ENCODE measurements at regions not wholly inside any gene's neighbourhood (a gene's known extent, or its start where the extent isn't known, plus 50 kb on each side); places are given as distances from the start of the nearest gene placed in this dataset.

DNA sequence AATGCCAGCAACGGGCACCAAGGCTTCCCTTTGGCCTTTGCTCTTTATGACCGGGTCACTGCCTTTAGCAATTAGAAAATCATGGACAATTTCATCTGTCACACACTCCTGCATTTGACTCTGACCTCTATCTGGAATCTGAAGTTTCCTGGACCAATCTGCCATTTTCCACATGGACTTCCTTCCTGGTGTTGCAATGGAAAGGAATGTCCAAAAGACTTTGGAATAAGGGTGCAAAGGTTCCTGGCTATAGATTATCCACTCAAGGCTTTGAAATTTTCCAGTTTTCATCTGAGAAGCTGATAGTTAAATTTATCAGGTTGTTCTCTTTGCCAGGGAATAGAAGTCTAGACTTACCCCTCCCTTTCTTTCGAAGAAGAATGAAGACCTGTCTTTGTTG, 523.1 kb upstream of the ZNF462 start:
- no peak for DNase-seq

DNA sequence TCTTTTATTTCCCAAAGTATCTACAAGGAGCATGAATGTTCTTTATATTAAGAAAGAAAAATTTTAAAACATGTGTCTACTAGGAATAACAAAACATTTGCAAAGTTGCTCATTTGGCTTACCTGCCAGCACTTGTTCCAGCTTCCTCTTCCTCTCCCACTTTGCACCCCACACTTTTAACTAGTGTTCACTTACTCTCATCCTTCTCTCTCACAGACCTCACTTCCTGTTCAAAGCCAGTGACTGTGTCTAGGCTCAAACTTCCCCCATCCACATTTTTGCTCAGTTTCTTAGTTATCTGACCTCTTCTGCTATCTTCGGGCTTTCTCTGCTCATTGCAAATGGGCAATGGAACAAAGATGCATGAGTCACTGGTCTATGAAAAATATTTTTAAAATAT, 512.2 kb upstream of the ZNF462 start:
- DNase-seq: no peak

DNA sequence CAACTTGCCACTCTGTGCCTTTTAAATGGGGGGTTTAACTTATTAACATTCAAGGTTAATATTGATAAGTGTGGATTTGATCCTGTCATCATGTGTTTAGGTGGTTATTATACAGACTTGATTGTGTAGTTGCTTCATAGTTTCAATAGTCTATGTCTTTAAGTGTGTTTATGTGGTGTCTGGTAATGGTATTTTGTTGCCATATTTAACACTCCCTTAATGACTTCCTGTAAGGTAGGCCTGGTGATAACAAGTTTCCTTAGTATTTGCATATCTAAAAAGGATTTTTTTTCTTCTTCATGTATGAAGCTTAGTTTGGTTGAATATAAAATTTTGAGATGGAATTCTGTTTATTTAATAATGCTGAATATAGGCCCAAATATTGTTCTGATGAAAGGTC, 506.0 kb upstream of the ZNF462 start:
- DNase-seq: no peak

DNA sequence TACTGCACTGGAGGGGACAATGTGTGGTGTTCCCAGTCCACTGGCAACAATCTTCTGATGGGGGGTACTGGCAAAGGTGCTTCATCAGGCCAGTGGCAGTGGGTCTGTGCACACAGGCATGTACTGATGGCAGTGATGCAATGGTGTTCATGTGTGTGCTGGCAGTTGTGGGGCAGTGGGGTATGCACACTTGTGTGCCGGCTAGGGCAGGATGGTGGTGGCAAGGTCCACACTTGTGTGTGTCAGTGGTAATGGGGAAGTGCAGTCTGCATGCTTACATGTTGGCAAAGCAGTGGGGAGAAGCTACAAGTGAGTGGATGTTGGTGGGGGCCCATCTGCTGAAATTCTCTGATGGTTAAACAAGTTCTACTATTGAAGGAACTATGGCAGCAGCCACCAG, 504.6 kb upstream of the ZNF462 start:
- DNase-seq: no peak

DNA sequence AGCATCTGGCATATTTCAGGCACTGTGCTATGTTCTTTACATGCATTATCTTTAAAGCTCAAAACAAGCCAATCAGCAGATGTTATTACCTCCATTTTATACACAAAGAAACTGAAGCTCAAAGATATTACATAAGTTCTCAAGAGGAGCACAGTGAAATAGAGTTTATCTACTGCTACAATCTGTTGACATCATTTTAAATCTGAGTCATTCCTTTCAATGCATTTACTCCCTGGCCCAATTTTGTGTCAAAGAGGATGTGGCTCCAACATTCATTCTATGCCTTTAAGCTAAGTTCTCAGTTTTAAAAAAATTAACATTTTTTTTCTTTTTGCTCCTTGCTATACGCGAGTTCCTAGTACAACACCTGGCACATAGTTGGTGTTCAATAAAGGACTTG, 486.3 kb upstream of the ZNF462 start:
- DNase-seq: no peak

DNA sequence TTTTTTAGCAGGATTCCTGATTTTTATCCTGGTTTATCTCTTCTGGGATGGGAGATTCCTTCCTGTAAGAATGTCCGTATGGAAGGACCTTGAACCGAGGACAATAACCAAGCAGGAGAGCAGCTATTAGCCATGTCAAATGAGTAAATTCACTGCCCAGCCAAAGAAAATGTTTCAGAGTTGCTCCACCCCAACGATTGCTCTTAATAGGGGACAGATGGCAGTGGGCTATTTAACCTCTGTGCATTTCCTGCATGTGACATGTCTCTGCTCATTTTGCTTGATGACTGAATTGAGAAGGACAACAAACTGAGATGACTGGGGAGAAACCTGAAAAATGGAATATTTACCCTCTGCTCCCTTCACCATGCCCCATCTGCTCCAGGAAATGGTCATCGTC, 479.9 kb upstream of the ZNF462 start:
- peak; percentile 7 for DNase-seq

DNA sequence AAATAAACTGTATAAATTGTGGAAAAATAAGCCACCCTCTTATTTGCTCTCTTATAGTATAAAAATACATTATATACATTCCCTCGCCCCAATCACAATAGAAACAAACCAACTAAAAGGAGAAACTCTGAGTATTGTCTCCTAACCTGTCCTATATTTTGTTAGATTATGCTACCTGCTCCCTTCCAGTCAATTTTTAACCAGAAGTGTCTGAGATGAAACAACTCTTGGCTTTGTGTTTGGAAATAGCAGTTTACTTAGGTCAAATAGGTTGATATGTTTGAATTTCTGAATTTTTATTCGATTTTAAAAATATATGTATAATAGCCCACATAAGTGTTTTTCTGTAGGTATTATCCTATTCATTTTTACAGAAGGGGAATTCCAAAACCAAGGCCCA, 475.0 kb upstream of the ZNF462 start:
- DNase-seq: no peak

DNA sequence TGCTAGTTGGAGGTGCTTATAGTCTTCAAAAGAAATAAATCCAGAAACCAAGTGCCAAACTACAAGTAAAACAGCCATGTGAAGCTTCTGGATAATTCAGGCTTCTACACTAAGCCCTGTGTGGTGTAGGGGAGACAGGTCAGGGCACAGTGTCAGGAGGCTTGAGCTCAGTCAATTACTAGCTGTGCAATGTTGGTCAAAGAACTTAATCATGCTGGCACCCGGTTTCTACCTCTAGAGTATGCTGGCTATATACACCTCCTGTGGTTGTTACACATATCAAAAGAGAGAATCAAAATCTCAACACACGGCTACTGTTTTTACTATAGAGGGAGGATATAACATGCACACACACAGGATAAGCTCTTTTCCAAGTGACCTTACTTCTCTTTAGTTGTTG, 469.7 kb upstream of the ZNF462 start:
- DNase-seq: no peak

DNA sequence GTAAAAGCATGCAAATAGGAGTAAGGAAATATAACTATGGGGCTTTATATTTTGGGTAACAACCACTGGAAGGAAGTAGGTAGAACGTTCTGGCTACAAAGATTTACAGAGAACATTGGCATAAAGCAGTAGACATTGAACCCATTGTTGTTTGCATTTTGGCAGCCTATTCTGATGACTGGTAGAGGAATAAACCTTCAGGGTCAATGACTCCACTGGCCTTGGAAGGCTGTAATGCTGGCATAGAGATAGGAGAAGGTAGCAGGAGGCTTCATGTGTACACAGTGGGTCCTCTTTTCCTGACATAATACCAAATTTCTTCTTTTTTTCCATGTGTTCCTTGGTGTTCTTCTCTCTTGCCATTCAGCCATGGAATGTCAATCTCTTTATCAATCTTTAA, 462.8 kb upstream of the ZNF462 start:
- no peak for DNase-seq

DNA sequence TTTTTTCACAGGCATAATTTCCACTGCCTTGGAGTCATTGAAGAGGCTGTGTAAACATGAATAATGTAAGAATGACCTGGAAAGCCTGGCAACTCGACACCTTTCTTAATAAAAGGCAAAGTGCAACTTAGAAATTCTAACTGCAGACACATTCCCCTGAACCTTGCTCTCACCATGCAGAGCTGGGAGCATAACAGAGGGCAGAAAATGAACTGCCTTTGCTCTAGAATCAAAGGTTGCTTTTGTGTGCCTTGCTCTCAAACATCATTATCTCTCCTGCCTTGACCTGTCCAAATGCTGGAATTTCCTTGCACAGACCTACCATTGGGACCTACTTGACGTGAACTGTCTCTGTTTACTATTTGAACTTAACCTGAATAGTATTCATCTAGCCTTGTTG, 462.0 kb upstream of the ZNF462 start:
- DNase-seq: no peak

DNA sequence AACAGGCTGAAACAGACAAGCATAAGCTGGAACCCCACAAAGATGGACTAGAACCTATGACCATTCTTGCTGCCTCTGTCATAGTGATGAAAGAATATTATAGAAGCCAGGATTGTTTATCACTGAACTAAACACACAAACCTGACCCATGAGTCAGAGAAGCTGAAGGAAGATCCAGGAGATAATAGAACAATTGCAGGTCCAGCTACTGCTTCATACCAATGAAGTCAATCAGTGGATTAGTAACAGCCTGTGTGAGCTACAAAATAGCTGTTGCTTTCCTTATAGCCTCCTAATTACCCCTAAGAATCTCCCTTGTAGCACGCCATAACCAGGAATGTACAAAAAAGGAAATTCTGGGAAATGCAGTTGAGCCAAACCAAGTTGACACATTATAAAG, 459.9 kb upstream of the ZNF462 start:
- no peak for DNase-seq

DNA sequence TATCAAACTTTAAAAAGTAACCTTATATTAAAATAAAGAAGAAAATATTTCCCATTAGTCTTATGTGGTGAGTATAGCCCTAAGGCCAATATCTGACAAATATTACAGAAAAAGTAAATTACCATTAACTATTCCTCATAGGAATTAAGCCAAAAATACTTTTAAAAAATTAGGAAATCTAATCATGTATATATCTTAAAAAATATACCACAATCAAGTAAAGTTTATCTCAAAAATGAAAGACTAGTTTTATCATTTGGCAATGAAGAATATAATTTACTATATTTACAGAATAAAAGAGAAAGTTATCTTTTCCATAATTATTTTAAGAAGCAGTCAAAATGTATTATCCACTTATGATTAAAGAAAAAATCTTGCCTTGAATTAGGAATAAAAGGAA, 458.8 kb upstream of the ZNF462 start:
- no peak for DNase-seq

DNA sequence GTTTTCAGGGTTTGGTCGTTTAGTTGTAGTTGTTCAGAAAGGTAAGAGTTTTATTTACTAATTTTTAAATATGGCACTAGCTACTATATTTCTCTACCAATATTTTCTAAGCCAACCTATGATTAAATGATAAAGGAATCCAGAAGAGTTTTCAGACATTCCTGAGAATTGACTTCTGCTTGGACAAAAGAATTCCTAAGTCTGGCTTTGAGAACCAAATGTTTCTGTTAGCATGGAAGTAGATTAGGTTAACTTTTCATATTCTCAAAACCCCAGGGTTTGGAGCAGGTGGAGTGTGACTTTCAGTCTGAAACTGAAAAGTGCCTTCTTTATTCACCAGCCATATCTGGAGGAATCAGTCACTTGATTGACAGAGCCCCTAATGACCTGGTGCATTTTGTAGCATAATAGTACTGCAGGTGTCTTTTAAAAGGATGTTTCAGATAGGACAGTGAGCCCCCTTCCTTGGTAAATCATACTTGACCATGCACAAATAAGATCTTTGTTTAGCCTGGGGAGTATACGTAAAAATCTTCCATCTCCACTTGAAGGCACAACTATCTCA, 457.0 kb upstream of the ZNF462 start:
- DNase-seq: no peak

DNA sequence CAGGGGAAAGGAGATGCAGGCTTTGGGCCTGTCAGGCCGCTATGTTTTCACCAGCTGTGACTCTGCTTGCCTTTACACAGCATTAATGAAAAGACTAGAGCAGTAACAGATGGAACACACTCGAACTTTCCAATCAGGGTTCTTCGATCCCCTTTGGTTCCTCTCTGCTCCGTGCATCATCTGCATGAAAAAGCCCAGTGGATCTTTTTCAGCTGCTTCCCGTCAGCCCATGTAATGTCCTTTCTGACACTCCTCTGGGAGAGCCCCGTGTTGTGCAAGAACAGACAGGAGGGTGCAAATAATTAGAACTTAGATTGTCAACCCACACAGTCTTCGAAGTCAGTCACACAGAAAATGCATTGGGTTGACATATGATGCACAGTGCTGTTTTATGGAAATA, 448.9 kb upstream of the ZNF462 start:
- DNase-seq: peak; percentile 7

DNA sequence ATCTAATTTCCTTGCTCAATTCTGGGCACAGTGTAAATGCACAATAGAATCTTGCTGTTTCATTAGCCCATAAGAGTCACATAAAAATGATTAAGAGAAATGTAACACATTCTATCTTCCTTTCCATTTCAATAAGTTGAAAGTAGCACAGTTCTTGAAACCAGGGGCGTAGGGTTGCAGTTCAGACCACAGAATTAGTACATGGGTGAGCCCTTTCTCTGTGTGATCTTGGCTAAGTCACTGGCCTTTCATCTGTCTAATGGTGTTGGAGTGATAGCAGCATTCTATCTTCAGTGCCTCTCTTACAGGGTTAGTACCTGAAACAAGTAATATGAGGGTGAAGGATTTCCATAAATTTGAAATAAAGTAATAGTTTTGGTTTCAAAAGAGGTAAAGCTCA, 445.3 kb upstream of the ZNF462 start:
- no peak for DNase-seq

DNA sequence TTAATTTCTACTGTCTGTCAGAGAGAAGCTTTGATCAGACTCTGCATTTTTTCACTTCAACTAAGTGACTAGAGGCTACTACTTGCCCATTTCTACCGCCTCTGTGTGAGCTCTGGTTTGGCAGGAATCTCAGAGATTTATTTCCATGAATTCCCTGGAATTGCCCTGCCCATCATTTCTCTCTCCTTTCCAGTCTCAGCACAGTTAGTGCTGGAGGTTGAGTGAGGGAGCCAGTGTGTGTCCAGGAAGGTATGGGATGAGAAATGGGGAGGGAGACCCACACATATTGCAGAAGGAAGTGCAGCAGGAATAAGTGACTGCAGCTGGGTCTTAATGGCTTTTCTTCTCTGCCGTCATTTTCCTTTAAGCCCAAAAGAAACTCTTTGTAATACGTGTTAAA, 443.1 kb upstream of the ZNF462 start:
- DNase-seq: no peak

DNA sequence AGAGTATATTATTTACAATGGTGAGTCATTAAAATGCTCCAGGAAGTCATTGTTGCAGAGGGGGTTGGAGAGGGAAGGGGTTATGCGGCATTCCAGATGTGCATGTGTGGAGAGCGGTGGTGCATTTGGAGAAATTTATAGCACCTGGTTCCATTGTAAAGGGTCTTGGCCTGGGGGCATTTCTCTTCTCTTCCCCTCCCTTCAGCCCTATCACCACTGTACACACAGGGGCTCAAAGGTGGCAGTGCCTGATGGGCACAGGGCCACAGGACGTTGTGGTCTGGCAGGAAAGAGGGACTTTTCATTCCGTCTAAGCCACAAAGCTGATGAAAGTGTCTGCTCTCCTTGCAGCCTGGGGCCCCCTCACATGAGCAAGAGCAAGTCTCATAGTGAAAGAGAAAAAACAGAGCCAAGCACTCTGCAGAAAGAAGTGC, 442.4 kb upstream of the ZNF462 start:
- DNase-seq: no peak

DNA sequence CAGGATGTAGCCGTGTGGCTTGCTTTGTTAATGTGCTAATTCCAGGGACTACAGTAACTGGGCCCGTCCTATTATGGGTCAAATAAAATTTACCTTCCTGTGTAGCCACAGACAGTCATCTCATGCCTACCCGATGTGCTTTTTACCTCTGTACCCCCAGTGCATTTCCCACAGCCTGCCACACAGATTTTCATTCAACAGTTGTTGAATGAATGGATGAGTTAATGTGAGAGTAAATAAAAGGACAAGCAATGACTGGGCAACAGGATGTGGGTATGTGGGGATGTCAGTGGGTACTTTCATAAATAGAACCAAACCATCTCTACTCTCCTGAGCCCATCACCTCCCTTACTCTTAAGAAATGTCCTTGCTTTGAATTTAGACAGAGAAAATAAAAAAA, 441.2 kb upstream of the ZNF462 start:
- DNase-seq: no peak

DNA sequence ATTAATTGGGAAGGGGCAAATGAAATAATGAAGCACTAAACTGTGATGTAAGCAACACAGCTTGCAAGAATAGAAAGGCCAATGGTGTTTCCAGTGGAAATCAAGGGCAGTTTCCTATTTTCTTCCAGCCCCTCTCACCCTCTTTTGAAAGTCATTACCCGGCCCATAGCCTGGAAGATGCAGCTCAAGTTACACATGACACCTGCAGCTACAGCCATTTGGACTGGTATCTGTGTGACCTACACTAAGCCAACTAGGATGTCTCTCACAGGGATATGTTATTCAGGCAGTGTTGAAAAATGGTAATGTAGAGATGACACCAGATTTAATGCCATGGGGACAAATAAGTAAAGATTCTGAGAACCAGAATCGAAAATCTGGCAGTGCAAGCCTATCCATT, 439.4 kb upstream of the ZNF462 start:
- no peak for DNase-seq

DNA sequence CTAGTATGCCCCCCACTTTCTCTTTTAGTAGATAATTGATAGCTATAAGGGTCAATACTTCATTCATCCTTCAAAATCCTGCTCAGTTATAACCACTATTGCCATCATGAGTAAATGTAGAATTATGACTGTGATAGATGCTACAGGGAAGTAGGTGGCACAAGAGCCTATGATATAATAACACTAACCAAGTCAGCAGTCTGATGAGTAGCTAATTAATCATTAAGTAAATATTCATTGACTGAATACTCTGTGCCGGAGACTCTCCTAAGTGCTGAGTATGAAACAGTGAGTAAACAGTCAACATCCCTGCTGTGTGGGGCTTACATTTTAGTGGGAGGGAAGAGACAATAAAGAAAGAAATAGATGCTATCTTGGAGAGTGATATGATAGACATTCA, 430.3 kb upstream of the ZNF462 start:
- DNase-seq: no peak

DNA sequence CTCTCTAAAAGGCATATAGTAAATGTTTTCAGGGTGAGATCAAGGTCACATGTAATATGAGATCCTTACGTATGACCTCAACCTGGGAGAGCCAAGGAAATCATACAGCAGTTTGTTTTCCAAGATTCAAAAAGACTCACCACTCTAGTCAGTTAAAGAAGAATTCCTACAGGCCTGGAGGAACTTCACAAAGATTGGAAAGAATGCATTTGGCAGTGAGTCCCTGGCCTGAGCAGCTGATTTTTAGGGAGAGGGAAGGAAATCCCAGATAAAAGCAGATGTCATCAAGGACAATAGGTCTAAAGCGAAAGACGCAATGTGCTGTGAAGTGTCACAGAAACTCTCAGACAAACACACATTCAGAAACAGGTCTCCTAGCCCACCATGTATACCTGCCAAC, 424.0 kb upstream of the ZNF462 start:
- DNase-seq: no peak

DNA sequence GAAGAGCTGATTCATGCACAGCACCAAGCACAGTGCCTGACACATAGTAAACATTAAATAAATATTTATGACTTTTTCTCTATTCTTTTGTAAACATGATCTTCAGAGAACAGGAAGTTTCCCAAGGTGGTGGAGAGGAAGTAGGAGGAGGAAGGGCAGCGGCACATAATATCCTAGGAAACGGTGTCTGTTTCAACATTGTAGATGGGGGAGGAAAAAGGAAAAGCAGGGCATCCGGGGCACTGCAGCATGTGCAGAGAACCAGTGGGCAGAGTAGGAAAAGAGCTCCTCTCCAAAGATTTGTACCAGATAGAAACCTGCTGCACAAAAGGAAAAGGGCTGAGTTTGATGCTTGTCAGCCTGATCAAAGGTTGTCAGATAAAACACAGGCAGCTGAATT, 421.7 kb upstream of the ZNF462 start:
- DNase-seq: no peak

DNA sequence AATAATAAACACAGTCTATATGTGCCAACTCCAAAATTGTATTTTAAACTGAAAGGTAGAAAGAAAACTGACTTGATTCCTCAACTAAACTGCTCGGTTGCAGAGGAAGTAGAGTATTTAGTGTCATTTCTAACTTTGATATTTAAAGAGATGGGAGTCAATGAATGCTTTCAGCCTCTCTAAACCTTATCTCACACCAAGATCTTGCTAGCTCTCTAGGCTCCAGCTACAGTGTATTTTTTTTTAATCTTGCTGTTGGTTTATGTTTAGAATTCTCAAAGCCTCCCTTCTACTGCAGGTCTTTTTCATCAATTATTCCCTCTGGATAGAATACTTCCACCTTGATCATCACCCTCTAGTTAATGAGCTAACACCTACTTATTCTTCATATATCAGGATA, 419.4 kb upstream of the ZNF462 start:
- no peak for DNase-seq

DNA sequence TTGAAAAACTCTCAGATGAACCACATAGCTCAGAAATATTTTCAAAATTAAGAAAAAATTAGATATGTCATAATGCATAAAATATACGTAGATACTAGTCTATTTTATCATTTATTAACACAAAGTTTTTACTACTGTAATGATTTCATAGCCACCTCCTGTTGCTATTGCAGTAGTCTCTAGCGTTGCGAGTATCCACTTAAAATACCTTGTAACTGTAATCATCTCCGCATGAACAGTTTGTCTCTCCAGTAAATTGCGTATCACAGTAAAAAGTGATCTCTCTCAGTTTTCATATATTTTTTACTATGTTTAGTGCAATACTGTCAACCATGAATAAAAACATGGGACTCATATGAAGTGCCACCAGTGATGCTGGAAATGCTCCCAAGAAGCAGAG, 417.9 kb upstream of the ZNF462 start:
- no peak for DNase-seq

DNA sequence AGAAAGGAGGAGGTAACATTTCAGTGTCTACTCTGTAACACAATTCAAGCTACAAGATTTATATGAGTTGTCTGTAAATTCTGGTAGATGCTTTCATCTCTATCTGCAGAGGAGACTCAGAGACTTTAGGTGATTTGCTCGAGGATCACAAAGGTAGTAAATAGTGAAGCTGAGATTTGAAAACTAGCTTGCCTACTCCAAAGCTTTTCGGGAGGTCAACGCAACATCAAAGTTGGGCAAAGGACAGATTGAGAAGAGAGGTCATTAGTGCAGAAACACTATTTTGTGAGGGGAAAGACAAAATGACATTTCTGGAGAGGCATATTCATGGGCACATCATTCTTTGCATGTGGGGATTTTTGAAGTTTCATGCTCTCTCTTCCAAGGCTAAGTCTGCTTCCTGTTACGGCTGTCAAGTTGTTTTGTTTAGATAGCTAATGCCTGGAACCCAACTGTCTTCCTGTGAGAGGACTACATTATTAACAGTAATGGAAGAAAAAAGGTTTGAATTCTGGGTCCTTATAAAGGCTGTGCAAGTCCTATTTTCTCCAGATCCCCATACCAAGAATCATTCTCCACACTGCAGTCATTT, 413.5 kb upstream of the ZNF462 start:
- no peak for DNase-seq

DNA sequence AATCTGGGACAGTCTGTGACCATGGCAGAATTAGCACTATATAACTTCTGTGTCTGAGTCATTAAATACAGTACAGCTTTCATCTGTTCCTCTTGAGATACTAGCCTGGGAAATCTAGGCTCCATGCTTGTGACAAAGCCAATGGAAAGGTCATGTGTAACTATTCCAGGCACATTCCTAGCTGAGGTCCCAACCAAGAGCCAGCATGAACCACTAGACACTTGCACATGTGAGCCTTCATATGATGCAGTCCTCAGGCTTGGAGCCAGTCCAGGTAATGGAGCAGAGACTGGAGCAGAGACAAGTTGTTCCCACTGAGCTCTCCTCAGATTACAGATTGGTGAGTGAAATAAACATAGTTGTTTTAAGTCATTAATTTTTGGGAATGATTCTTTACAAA, 412.4 kb upstream of the ZNF462 start:
- no peak for DNase-seq

Measured in retina (tissue), 1 donor.